SW480 (cell line): ENCODE measurements at regions not wholly inside any gene's neighbourhood (a gene's known extent, or its start where the extent isn't known, plus 50 kb on each side); places are given as distances from the start of the nearest gene placed in this dataset.

Source experiments
- DNase-seq: peaks from one replicate; pipeline ENCODE4 v3.0.0-alpha.2; 2016; ENCODE audit warnings: low spot score

GRCh38 chr6:28707387-28708282 lies 182.0 kb downstream of the GPX5 start:
- no peak for DNase-seq

DNA sequence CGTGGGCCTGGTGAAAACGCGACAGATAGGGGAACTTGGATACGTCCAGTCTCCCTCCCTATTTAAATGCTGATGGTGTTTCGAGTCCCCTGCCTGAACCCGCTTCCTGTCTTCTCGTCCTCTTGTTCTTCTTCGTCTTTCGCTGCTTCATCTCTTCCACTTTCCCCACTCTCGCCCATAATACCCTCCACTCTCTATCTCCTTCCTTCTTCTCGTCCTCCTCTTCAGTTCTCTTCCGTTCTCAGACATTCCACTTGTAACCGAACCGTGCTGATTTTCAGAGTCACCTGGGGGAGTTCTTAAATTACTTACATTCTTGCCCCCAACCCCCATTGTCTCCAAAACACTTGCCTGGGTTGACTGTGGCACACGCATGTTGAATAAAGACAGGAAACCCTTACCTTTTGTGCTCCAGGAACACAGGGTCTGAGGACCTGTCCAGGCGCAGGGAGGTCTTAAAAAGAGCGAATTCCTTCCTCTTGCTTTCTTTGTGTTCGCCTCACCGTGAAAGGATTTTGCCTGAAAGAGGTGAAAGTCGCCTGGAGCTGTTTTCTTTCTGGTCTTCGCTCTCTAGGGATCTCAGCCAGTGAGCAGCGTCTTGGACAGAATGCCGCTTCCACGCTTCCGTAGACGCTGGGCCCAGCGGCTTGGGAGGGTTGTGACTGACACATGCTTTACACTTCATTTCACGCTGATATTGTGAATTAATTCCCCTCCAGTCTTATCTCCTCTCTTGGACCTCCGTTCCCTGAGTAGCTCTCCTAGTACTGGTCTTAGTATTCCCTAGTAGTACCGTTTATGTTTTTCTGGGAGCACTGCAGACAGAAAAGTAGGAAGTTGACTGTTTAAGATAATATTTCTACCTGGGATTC lies 184.0 kb downstream of the GPX5 start:
- no peak for DNase-seq

DNA sequence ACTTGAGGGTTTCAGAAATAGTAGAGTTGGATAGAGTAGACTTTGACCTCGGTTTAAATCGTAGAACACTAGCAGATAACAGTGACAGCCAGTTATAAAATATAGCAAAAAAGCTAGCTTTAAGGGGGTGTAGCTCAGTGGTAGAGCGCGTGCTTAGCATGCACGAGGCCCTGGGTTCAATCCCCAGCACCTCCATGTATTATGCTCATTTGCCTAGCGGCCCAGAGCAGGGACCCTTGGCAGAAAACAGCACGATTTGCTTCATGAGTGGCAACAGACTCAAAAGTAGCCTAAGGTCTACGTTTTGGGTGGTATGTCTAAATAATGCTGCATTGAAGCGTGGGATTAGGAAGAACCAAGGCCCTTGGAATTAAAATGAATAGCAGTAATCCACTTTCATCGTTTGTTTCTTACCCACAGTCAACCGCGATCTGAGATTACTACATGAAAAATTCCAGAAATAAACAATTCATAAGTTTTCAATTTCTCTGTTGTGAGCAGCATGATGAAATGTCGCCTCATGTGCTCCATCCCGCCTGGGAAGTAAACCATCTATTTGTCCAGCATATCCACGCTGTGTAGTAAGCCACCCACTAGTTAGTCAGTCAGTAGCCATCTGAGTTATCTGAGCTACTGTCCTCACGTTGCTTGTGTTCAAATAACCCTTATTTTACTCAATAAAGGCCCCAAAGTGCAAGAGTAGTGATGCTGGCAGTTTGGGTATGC lies 184.9 kb downstream of the GPX5 start:
- no peak for DNase-seq

DNA sequence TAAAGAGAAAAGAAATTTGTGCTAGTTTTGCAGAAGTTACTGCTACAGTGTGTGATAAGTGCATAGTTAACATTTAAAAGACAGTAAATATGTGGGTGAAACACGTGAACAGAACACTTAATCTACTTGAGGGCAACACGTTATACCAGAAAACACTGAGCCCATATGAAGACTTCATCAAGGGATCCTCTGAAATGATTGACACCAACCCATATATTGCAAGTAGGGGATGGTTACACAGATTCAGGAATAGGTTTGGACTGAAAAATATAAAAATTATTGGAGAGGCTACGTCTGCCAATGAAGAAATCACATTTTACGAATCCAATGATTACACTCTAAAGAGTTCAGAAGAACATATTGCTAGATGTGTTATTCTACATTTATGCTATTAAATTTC lies 185.6 kb downstream of the GPX5 start:
- DNase-seq, result no peak

- DNase-seq, result no peak
Observed at GRCh38 chr6:28711788-28712341, 186.2 kb downstream of the GPX5 start.

DNA sequence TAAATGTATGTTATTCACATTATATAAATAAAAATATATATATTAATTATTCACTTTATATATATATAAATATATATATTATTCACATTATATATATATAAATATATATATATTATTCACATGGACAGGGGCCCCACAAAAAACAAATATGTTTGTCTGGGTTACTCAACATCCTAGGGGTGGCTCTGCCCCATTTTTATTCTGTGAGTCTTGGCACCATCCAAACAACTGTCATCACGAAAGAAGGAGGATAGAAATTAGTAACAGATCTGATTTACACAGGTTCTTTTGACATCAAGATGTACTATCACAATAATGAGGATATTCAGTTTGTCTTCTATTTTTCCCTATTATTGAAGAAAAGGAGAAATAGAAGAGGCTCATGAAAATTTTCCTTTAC lies 187.3 kb downstream of the GPX5 start:
- DNase-seq, result no peak

DNA sequence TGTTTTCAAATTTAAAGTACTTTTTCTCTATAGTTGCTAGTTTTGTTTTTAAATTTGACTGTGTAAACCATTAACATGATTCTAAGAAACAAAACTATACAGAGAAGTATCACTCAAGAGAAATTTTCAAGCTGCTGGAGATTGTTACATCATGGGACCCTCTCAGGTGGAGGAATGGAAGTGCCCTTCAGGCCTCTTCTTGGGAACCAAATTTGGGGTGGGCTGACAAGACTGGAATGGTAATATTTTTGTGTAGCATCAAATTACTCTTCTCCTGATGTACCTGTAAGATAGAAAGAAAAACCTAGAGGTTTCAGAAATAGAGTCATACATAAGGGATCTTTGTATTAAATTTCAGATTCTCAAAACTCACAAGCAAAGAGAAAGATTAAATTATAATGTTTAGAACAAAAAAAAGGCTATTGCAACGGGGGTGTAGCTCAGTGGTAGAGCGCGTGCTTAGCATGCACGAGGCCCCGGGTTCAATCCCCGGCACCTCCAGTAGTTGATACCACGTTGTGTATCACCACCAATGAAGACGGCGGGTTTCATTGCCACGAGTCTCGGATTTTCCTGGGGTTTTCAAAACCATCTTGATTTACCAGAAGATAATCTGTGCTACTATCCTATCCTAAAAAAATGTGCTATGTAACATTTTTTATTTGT lies 193.7 kb downstream of the GPX5 start:
- no peak for DNase-seq

- no peak for DNase-seq
Observed at GRCh38 chr6:28720357-28721231, 194.9 kb downstream of the GPX5 start.

DNA sequence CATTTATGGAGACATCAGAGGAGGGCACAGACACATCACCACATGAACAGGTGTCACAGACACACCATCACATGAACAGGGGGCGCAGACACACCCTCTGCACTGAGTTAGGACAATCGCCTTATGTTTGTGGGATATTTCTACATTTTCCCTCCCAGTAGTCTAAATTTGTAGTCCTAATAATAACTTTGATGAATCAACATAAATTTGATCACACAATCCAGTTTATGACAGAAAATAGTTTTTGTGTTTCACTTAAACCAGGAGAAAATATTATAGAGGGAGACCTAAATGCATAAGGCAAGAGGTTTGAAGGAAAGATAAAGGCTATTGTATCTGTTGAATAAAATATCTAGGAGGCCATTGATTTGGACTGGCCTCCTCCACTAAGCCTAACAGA lies 195.7 kb downstream of the GPX5 start:
- DNase-seq, result no peak

- DNase-seq, result no peak
Observed at GRCh38 chr6:28724395-28724794, 198.7 kb downstream of the GPX5 start.

- no peak for DNase-seq
Observed at GRCh38 chr6:28725274-28725809, 198.4 kb downstream of the TRIM27 start.

- no peak for DNase-seq
Observed at GRCh38 chr6:28725890-28726348, 197.9 kb downstream of the TRIM27 start.

DNA sequence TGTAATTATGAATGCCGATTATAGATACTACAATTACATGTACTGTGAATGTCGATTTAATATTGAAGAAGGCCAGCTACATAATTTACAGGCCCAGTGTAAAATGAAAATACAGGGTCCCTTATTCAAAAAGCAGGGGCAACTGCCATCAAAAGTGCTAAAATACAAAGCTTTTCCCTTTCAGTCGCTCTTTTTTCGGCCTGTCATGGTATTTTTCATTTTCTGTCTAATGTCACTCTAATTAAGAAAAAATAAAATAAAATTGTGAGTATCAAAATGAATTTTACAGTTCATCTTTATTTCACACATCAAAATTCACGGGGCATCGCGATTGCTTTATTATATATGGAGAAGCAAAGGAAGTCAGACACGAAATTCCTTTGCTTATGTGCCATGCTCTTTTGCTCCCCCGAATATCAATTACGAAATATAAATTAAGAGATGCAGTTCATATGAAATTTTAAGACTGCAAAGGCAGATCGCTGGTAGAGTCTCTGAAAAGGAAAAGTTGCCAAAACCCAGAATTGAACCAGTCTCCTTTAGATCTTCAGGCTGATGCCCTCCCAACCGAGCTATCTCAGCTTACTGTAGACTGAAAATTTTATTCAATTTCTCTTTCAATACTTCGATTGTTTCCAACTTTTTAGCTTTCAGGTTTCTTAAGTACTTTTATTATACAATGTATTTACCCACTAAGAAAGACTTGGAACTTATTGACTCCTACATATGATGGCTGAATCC lies 197.0 kb downstream of the TRIM27 start:
- no peak for DNase-seq

GRCh38 chr6:28727559-28728211 lies 196.1 kb downstream of the TRIM27 start:
- DNase-seq, result no peak

GRCh38 chr6:28729501-28730402 lies 194.0 kb downstream of the TRIM27 start:
- DNase-seq, result no peak

GRCh38 chr6:28732052-28732451 lies 191.7 kb downstream of the TRIM27 start:
- no peak for DNase-seq

GRCh38 chr6:28734443-28734959 lies 189.3 kb downstream of the TRIM27 start:
- DNase-seq, result no peak

GRCh38 chr6:28736121-28736520 lies 187.7 kb downstream of the TRIM27 start:
- no peak for DNase-seq
